ENCODE measurements at regions not wholly inside any gene's neighbourhood (a gene's known extent, or its start where the extent isn't known, plus 50 kb on each side); places are given as distances from the start of the nearest gene placed in this dataset.
"Not testable (repeated sequence)": the region's sequence is repeated elsewhere in the genome, so short reads cannot be mapped to it uniquely, and the experiment has no call there.

GRCh38 chr4:189563751-189564150 is 376.9 kb upstream of the FRG1 start:
- not testable (repeated sequence) for DNase-seq

GRCh38 chr4:189566271-189566670 is 374.4 kb upstream of the FRG1 start:
- DNase-seq: not testable (repeated sequence)

DNA sequence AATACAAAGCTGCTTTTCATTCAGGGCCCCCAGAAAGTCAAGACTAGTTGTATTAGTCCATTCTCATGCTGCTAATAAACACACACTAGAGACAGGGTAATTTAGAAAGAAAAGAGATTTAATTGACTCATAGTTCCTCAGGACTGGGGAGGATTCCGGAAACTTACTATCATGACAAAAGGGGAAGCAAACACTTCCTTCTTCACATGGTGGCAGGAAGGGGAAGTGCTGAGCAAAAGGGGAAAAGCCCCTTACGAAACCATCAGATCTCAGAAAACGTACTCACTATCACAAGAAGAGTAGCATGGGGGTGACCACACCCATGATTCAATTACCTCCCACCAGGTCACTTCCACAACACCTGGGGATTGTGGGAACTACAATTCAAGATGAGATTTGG is 373.8 kb upstream of the FRG1 start:
- not testable (repeated sequence) for DNase-seq

DNA sequence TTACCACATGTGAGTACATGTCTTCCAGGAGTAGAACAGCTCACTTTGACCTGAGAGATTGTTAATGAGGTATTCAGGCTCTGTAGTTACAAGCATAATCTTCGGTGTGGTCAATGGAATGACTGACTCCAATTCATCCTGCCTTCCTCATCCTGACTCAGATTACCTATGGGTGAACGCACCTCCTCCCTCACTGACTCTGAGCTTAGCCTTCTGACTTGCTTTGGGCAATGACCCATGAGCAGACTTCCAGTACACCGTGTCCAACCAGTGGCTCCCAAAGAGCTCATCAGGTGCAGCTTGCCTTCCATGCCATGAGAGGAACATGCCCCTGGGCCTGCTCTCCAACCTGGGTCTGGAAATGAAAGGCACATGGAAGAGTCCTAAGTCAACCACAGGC is 361.0 kb upstream of the FRG1 start:
- not testable (repeated sequence) for DNase-seq

DNA sequence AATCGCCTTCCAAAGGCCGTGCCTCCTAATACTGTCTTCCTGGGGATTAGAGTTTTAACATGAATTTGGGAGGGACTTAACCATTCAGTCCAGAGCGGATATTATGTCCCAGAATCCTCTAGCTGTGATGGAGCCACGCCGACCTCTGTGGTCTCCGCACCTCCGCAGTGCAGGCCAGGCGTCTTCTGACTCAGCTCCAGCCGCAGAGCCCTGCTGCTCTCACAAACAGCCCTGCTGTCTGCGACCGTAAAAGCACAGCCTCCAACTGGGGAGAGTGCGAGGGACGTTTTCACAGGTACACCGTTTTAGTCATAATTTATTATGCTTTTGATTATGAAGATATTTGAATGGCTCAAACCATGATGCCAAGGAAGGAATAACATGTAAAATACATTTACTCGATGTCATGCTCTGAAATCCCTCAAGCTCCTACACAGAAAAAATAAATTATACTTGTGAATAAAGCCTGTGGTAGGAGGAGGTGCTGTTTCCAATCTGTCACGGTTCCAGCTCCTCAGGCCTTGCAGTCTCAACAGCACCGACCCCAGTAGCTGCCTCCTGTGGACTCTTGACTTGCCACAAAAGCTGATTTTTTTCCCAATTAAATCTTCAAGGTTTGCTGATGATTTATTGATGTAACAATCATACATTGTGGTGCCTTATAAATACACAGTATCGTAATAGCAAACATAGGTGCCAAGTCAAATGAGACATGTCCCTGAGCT is 353.6 kb upstream of the FRG1 start:
- not testable (repeated sequence) for DNase-seq

- DNase-seq: not testable (repeated sequence)
Observed at GRCh38 chr4:189589201-189589600, 351.5 kb upstream of the FRG1 start.

DNA sequence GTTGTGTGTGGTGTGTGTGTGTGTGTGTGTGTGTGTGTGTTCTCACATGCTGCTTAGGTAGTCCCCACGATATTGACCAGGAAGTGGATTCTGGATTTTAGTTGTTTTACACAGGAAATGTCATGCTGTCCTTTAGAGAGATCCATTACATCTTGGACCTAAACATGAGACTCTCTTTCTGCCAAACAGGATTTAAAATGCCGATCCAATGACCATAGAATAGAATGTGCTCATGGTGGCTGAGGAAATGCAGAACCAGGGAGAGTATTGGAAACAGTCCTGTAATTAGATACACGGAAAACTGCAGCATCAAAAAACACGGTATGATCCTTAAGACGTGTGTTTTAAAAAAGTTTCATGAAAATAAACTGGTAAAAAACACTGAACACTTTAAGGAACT is 347.8 kb upstream of the FRG1 start:
- no peak for DNase-seq

DNA sequence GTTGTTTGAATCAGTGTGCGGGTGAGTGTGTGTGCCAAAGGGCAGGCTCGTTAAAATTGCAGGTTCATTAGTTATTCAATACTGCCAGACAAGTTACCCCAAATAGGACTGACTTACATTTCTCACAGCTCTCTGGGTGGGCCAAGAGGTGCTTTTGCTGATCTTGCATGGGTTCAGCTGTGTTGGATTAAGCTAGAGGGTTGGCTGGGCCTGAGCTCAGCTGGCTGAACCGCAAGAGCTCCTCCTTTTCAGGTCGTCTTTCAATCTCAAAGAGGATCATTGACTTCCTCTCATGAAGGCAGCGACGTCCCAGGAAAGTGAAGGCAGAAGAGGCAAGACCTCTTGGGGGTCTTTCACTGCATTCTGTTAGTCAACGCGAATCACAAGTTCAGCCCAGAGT is 343.3 kb upstream of the FRG1 start:
- DNase-seq: no peak

GRCh38 chr4:189600264-189600663 is 340.4 kb upstream of the FRG1 start:
- DNase-seq: no peak

GRCh38 chr4:189600718-189601435 is 339.8 kb upstream of the FRG1 start:
- DNase-seq: no peak

DNA sequence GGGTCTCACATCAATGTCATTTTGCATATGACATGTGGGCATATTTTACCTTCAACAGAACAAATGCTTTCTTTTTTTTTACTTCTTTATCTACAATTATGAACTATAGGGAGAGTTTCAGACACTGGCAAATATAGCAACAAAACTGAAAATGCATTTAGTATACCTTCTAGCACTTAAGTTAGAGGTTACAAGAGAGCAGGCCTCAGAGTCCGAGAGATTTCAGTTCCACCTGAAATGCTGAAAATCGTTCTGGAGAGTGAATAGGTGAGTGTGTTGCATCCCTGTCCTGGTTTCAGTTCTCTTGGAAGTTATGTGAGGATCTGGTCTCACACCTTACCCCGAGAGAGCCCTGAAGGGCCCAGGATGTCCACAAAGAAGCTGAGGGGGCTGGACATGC is 337.8 kb upstream of the FRG1 start:
- DNase-seq: not testable (repeated sequence)

DNA sequence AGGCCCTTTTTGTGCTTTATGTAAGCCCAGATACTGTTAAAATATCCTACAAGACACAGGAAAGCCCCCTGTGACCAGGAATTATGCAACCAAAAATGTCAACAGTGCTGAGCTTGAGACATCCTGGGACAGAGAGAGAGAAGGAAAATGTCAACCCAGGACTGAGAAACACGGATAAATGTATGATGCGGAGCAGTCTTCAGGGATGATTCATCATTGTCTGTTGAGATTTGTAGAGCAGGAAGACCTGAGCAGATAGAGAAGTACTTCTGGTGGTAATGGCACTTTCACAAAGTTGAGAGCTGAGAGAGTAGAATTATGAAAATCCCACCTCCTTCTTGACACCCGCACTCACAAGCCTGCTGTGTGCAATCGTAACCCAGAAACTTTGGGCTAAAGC is 330.1 kb upstream of the FRG1 start:
- not testable (repeated sequence) for DNase-seq

- no peak for DNase-seq
Observed at GRCh38 chr4:189613207-189613606, 327.5 kb upstream of the FRG1 start.

- no peak for DNase-seq
Observed at GRCh38 chr4:189615217-189615663, 325.4 kb upstream of the FRG1 start.

GRCh38 chr4:189617741-189618140 is 322.9 kb upstream of the FRG1 start:
- DNase-seq: not testable (repeated sequence)

- not testable (repeated sequence) for DNase-seq
Observed at GRCh38 chr4:189619441-189620250, 321.0 kb upstream of the FRG1 start.

DNA sequence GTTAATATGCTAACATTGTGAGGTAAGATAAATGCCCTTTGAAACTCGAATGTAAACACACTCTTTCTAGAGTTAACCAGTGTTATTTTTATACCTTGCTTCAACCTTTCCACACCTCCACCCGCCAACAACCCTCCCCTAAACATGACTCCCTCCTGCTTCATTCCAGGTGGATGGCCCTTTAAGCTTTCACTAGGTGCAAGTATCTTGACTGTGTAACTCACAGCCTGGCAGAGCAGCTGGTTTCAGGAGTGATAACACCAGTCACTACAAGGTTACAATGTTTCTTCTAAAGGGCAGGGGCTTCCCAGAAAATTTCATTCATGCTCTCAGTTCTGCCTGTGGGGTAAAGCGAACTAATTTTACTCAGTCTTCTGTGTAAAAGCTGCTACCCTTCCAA is 318.1 kb upstream of the FRG1 start:
- DNase-seq: not testable (repeated sequence)

DNA sequence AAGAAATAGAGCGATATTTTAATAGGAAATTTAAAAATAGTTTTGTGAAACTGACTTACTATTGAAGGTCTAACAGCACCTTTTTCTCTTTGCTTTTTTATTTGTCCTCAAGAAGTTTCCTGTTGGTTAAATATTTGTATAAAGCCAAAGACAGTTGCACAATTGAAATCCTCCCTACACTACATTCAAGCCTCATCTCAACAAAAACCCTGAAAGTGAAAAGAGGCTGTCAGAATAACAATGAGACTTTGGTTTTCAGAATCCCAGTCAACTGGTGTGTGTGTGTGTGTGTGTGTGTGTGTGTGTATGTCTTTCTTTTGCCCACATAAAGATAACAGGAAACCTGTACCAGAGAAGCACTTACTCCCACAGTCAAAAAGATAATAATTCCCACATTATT is 313.6 kb upstream of the FRG1 start:
- DNase-seq: not testable (repeated sequence)

DNA sequence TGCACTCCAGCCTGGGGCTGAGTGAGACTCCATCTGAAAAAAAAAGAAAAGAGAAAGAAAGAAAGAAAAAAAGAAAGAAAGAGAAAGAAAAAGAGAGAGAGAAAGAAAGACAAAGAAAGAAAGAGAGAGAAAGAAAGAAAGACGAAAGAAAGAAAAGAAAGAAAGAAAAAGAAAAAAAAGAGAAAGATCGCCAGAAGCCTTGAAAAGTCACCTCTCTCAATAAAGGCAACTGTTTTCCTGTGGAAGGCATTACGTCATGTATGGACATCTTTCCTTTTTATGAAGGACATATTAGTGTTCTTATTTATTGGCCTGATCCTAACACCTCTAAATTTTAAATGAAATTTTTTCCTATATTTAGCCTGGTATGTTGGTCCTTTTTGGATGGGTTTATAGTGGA is 310.9 kb upstream of the FRG1 start:
- DNase-seq: not testable (repeated sequence)

- DNase-seq: not testable (repeated sequence)
Observed at GRCh38 chr4:189630913-189631567, 309.6 kb upstream of the FRG1 start.

DNA sequence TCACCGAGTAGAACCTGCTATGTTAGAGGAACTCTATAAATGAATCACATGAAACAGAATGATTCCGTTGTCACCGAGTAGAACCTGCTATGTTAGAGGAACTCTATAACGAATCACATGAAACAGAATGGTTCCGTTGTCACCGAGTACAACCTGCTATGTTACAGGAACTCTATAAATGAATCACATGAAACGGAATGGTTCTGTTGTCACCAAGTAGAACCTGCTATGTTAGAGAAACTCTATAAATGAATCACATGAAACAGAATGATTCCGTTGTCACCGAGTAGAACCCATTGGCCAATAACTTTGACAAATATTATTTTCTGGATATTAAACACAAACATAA is 309.1 kb upstream of the FRG1 start:
- DNase-seq: not testable (repeated sequence)

DNA sequence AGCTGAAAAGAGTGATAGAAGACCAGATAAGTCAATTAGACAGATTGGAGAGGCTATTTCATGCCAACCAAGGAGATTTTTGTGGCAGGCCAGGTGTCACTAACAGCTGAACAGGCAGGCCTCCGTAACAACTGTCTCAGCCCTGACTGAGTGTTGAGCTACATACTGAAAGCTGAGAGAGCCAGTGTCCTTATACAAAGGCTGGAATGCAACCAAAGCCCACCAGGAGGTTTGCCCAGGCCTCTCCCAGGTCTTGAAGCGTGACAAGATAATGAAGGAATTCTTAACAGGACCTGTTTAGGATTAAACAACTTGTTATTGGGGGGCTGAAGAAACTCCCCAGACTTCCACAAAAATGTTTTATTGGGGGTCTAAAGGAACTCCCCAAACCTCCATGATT is 290.2 kb upstream of the FRG1 start:
- DNase-seq: not testable (repeated sequence)

- not testable (repeated sequence) for DNase-seq
Observed at GRCh38 chr4:189653130-189653653, 287.5 kb upstream of the FRG1 start.
